Inferior parietal cortex (tissue), 1 donor: ENCODE measurements at regions not wholly inside any gene's neighbourhood (a gene's known extent, or its start where the extent isn't known, plus 50 kb on each side); places are given as distances from the start of the nearest gene placed in this dataset.
A peak's percentile ranks its signal among the peaks of the same experiment; 100 is the strongest.

Experiments used
- DNase-seq: peaks from one replicate; pipeline ENCODE4 v3.0.0-alpha.2; 2016; ENCODE audit errors: extremely low spot score

GRCh38 chr5:133773247-133774202 lies 161.2 kb upstream of the FSTL4 start:
- DNase-seq, result no peak

DNA sequence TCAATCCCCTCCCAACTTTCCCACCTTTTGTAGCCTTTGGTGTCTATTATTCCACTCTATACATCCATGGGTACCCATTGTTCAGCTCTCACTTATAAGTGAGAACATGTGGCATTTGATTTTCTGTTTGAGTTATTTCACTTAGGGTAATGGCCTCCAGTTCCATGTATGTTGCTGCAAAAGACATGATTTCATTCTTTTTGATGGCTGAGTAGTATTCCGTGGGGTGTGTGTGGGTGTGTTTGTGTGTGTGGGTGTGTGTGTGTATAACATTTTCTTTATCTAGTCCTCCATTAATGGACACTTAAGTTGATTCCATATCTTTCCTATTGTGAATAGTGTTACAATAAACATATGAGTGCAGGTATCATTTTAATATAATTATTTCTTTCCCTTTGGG lies 157.5 kb upstream of the FSTL4 start:
- DNase-seq, result no peak

DNA sequence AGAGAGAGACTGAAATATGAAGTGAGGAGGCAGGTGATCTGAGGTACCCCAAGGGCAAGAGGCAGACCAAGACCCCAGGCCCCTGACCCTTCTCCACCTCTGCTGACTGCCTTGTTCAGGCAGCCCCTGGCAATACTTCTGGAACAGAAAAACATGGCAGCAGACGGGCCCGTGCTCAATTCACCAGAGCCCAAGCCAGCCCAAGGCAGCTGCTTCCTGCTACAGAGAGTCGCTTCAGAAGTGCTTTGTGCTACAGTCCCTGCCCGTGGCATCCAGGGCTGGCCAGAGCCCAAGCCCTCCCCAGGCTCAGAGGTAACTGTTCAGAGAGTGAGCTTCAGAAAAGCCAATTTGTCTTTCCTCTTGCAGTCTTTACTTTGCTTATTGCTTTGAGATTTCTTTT lies 151.4 kb upstream of the FSTL4 start:
- DNase-seq, result no peak

GRCh38 chr5:133761632-133762031 lies 149.3 kb upstream of the FSTL4 start:
- no peak for DNase-seq

DNA sequence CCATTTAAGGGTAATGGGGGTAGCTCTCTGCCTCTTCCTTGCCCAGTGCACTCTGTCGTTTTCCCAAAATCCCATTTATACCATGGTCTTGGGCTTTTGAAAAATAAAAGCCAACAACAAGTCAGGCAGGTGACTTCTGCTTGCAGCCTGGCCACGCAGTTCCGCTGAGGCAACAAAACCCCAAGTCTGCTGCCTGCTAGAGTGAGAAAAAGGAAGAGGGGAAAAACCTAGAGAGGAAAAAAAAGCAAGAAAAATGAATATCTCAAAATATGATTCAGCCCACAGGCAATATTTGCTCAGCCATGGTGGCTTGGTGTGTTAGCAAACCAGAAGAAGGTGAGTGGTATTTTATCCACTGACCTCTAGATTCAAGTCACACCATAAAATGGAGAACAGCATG lies 148.2 kb upstream of the FSTL4 start:
- DNase-seq, result no peak

DNA sequence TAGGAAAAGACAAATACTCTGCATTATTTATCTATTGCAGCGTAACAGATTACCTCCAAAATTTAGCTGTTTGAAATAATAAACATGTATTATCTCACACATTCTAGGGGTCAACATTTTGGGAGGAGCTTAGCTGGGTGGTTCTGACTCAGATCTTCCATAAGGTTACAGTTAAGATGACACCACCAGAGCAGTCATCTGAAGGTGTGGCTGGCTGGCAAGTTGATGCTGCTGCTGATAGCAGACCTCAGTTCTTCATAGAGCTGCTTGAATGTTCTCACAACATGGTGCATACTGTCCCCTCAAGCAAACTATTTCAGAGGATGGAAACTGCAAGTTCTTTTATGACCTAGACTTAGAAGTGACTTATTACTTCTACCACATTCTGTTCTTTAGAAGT lies 146.3 kb upstream of the FSTL4 start:
- DNase-seq, result no peak

- no peak for DNase-seq
These were observed 145.1 kb upstream of the FSTL4 start for GRCh38 chr5:133757396-133757945.

GRCh38 chr5:133756756-133757155 lies 144.4 kb upstream of the FSTL4 start:
- no peak for DNase-seq

- DNase-seq, result no peak
These were observed 143.7 kb upstream of the FSTL4 start for GRCh38 chr5:133756036-133756435.

DNA sequence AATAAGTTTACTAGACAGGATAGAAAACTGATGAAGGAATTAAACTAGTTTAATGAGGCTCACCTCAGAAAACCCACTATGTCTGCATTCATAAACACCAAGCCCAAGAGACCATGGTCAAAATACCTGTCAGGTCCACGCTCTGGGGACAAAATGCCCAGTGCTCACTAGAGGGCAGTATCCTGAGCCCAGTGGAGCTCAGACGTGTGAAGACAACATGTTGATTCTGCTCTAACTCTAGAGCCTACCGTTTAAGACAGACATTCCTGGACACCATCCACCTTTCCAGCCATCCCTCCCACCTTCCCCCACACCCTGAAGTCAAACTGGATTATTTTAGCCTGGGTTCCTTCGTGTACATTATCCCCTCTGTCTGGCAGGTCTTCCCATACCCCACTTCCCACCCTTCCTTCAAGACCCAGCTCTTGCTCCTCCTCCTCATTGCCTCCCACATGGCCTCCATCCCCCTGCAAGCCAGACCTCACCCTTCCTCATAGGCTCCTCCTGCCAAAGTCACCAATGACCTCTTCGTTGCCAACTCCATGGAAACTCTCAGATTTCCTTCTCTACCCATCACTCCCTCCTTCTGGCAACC lies 142.3 kb upstream of the FSTL4 start:
- peak; percentile 33 for DNase-seq

DNA sequence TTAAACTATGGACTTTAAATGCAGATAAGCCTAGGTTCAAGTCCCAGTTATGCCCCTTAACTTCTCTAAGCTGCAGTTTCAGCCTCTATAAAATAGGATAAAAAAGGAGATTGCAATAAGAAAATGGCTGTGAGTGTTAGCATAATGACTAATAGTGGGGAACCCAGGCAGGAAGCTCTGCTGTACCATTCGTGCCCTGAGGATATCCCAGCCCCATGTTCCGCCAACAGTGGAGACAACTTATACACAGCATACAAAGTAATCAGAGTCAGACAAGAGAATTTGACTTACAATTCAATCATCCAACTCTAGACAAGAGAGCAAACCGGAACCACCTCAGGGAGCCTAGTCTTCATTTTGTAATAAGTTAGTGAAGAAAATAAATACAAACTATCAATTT lies 141.5 kb upstream of the FSTL4 start:
- DNase-seq, result no peak

DNA sequence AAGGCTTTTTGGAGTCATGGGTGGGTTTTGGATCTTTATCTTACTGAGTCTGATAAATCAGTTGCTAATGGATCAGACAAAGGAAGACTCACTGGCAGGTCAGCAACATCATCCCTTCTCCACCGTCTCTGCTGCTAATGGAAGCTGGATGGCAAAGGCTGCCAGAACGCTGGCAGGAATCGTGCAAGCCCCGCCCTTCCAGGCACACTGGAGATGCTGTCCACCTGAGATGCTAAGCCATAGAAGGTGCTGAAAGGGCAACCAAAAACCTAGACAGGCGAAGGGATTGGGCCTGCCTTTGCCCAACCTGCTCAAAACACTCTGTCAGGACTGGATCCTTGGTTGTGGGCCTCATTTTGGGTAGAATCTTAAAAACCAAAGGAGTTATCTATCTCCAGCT lies 139.5 kb upstream of the FSTL4 start:
- no peak for DNase-seq

DNA sequence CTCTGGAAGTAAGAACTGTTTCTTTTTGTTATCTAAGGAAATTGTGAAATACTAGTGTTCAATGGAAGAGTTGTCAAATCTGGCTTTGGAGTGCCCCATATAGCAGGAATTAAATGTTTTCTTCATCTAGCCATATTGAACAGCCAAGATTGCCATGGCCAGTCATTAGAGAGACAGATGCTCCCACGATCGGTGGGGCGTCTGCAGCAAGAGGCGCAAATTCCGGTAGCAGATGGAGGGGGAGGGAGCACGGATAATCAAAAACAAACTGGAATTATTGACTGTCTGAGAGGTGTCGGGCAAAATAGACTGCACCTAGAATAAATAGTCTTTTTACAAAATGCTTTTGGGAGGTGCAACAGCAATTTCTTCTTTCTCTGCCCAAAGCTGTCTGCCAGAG lies 139.1 kb upstream of the FSTL4 start:
- DNase-seq, result no peak

GRCh38 chr5:133750856-133751255 lies 138.5 kb upstream of the FSTL4 start:
- no peak for DNase-seq

- DNase-seq, result no peak
These were observed 138.0 kb upstream of the FSTL4 start for GRCh38 chr5:133750356-133750755.

DNA sequence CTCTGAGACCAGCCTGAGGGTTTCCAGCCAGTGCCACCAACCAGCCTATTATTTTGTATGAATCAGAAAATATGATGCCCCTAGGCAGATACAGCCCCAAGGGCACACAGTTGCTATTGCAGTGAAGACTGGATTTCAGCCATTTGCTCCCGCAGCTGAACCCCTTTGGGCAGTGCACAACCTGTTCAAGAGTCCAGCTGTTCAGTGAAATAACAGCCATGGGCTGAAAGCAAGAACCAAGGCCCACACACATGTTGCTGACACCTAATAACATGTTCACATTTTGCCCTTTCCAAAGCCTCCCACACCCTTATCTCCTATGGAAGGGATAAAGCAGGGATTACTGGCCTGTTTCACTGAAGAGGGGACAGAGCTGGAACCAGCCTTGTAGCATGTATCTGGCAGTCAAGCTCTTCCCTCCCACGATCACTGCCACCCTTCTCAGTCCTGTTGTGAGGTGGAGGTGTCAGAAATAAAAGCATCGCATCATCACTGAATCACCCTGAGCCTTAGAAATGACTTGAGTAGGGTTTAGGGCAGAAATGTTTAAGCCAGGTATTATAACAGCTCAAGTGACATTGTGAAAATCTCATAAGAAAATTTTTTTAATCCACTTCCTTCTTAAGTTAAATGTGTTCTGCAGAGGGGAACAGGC lies 137.1 kb upstream of the FSTL4 start:
- no peak for DNase-seq

- DNase-seq, result no peak
These were observed 134.5 kb upstream of the FSTL4 start for GRCh38 chr5:133746834-133747233.

- DNase-seq, result no peak
These were observed 132.6 kb upstream of the FSTL4 start for GRCh38 chr5:133744960-133745308.

- DNase-seq, result no peak
These were observed 132.0 kb upstream of the FSTL4 start for GRCh38 chr5:133744051-133744959.

- no peak for DNase-seq
These were observed 130.2 kb upstream of the FSTL4 start for GRCh38 chr5:133742431-133742988.

DNA sequence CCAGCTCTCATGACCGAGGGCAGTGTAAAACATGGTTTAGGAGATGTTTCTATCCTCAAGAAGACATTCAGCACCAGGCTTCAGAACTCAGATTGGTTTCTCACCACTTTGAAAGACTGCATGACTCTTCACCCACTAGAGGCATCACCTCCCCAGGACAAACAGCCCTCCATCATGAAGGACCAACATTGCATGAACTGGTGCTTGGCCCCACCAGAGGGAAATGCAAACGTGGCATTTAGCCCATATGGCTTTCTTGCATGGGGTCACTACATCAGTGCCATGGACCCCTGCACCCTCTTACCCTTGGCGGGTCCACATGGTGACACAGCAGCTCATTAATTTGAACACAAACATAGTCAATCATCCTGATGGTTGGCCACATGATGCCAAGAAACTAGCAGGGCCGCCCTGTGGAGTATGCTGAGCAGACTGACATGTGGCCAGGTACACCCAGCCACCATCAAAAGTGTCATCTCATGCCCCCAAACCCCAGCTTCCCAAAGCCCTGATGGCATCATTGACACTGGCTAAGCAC lies 129.5 kb upstream of the FSTL4 start:
- DNase-seq, result no peak
